ENCODE measurements at regions not wholly inside any gene's neighbourhood (a gene's known extent, or its start where the extent isn't known, plus 50 kb on each side); places are given as distances from the start of the nearest gene placed in this dataset.

DNA sequence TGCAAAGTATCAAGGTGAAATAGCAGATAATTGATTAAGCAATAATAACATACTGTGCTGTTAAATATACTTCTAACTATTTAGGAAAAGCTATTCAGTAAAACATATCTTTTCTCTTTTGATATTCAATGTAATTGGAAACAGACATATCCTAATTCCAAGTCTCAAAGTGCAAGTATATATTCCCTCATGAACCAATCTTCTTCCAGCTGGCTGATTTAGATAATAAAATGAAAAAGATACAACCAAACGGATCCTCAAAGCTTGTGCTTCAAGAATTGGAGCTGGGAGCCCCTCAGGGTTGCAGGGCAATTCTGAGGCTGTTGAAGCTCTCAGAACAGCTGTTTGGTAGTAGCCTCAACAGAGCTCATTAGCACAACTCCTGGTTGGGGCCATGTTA lies 236.6 kb downstream of the ZIC1 start:
- Histone ChIP-seq H3K4me1 (ENCODE audit: control insufficient read depth, insufficient read depth, low read length) (no peaks in the 10 kb centered on the region), H3K27ac (ENCODE audit: low read length) (no peak overlapping the region), H3K4me3 (ENCODE audit: low read depth in 2 of 2, low read length in 2 of 2) (no peak overlapping the region), H3K27me3 (ENCODE audit: control insufficient read depth, insufficient read depth, low read length) (no peaks in the 10 kb centered on the region), H3K36me3 (ENCODE audit: control insufficient read depth, insufficient read depth, low read length) (no peaks in the 10 kb centered on the region), H3K9me3 (ENCODE audit: control insufficient read depth, insufficient read depth, low read depth, low read length) (no peaks in the 10 kb centered on the region)
- ATAC-seq (no peak), DNase-seq (ENCODE audit: low read depth, low spot score) (no peak)
- intact Hi-C loops (cut with micrococcal nuclease; ENCODE audit: unreplicated experiment): no loop called here
- BruUV-seq (replicated peaks): no TSS peak
- in situ Hi-C loops (cut with HindIII; ENCODE audit: low pct_unique_long_range_greater_than_20kb, low sequenced_read_pairs): no loop called here
- no peak for TF ChIP-seq TCF7L2 (IDR thresholded peaks at IDR 0.05; ENCODE audit: low read depth, low read length)
- no peak for TF ChIP-seq POLR2AphosphoS5 (IDR thresholded peaks at IDR 0.05; ENCODE audit: low read depth, low read length)
- TF ChIP-seq SIN3A (IDR thresholded peaks at IDR 0.05; ENCODE audit: borderline replicate concordance, insufficient read depth, low read depth, low read length): no peak
- TF ChIP-seq, protein P1, sequence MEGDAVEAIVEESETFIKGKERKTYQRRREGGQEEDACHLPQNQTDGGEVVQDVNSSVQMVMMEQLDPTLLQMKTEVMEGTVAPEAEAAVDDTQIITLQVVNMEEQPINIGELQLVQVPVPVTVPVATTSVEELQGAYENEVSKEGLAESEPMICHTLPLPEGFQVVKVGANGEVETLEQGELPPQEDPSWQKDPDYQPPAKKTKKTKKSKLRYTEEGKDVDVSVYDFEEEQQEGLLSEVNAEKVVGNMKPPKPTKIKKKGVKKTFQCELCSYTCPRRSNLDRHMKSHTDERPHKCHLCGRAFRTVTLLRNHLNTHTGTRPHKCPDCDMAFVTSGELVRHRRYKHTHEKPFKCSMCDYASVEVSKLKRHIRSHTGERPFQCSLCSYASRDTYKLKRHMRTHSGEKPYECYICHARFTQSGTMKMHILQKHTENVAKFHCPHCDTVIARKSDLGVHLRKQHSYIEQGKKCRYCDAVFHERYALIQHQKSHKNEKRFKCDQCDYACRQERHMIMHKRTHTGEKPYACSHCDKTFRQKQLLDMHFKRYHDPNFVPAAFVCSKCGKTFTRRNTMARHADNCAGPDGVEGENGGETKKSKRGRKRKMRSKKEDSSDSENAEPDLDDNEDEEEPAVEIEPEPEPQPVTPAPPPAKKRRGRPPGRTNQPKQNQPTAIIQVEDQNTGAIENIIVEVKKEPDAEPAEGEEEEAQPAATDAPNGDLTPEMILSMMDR (IDR thresholded peaks at IDR 0.05): no peak
- ChIA-PET CTCF (no interaction called here), POLR2A (no interaction called here)

GRCh38 chr3:147649475-147649874 lies 240.3 kb downstream of the ZIC1 start:
- no peaks in the 10 kb centered on the region for H3K9me3 ChIP-seq (ENCODE audit: control insufficient read depth, insufficient read depth, low read depth, low read length)
- no peak overlapping the region for H3K4me3 ChIP-seq (ENCODE audit: low read depth in 2 of 2, low read length in 2 of 2)
- DNase-seq (ENCODE audit: low read depth, low spot score) (no peak), ATAC-seq (no peak)
- ChIA-PET CTCF (no interaction called here), POLR2A (no interaction called here)
- H3K4me1 ChIP-seq (ENCODE audit: control insufficient read depth, insufficient read depth, low read length): no peaks in the 10 kb centered on the region
- no peak overlapping the region for H3K27ac ChIP-seq (ENCODE audit: low read length)
- intact Hi-C loops (cut with micrococcal nuclease; ENCODE audit: unreplicated experiment) (no loop called here), in situ Hi-C loops (cut with HindIII; ENCODE audit: low pct_unique_long_range_greater_than_20kb, low sequenced_read_pairs) (no loop called here)
- no peaks in the 10 kb centered on the region for H3K36me3 ChIP-seq (ENCODE audit: control insufficient read depth, insufficient read depth, low read length)
- BruUV-seq (replicated peaks): no TSS peak
- TF ChIP-seq TCF7L2 (IDR thresholded peaks at IDR 0.05; ENCODE audit: low read depth, low read length) (no peak), POLR2AphosphoS5 (IDR thresholded peaks at IDR 0.05; ENCODE audit: low read depth, low read length) (no peak), SIN3A (IDR thresholded peaks at IDR 0.05; ENCODE audit: borderline replicate concordance, insufficient read depth, low read depth, low read length) (no peak)
- TF ChIP-seq, protein P2, sequence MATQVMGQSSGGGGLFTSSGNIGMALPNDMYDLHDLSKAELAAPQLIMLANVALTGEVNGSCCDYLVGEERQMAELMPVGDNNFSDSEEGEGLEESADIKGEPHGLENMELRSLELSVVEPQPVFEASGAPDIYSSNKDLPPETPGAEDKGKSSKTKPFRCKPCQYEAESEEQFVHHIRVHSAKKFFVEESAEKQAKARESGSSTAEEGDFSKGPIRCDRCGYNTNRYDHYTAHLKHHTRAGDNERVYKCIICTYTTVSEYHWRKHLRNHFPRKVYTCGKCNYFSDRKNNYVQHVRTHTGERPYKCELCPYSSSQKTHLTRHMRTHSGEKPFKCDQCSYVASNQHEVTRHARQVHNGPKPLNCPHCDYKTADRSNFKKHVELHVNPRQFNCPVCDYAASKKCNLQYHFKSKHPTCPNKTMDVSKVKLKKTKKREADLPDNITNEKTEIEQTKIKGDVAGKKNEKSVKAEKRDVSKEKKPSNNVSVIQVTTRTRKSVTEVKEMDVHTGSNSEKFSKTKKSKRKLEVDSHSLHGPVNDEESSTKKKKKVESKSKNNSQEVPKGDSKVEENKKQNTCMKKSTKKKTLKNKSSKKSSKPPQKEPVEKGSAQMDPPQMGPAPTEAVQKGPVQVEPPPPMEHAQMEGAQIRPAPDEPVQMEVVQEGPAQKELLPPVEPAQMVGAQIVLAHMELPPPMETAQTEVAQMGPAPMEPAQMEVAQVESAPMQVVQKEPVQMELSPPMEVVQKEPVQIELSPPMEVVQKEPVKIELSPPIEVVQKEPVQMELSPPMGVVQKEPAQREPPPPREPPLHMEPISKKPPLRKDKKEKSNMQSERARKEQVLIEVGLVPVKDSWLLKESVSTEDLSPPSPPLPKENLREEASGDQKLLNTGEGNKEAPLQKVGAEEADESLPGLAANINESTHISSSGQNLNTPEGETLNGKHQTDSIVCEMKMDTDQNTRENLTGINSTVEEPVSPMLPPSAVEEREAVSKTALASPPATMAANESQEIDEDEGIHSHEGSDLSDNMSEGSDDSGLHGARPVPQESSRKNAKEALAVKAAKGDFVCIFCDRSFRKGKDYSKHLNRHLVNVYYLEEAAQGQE (IDR thresholded peaks at IDR 0.05; ENCODE audit: insufficient read depth in 1 of 2, low read depth in 2 of 2, low read length in 1 of 2): no peak
- TF ChIP-seq, protein P1 (IDR thresholded peaks at IDR 0.05): no peak
- H3K27me3 ChIP-seq (ENCODE audit: control insufficient read depth, insufficient read depth, low read length): no peaks in the 10 kb centered on the region

Measured in Panc1 (cell line).